HL-60 (cell line): ENCODE measurements at regions not wholly inside any gene's neighbourhood (a gene's known extent, or its start where the extent isn't known, plus 50 kb on each side); places are given as distances from the start of the nearest gene placed in this dataset.

ENCODE experiments used
- POLR2AphosphoS5 ChIP-seq: IDR thresholded peaks from 2 replicates; pipeline ENCODE4 v1.6.1; 2012; ENCODE audit warnings: low read depth
- TF ChIP-seq, protein P1 (sequence below): IDR thresholded peaks from one replicate; pipeline ENCODE4 v1.5.1; 2011; ENCODE audit warnings: low read length, control low read depth, inconsistent platforms; ENCODE audit not compliant: insufficient read depth

DNA sequence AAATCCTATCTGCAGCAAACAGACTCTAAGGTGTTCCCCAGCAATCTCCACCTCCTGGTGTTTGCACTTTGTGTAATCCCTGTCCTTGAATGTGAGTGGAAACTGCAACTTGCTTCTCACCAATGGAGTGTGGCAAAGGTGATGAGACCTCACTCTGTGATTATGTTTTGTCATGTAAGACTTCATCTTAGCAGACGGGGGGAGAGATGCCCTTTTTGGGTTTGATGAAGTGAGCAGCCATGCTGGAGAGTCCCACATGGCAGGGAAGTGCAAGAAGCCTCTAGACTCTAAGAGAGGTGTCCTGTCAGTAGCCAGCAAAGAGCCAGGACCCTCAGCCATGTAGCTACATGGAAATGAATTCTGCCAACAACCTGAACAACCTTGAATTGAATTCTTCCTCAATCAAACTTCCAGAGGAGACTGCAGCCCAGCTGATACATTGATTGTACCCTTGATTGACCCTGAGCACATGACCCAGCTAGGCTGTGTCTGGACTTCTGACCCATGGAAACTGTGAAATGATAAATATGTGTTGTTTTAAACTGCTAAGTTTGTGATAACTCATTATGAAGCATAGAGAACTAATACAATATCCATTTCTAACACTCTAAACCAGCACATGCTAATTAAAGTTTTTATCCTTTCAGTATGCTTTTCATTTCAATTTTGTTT, 71.4 kb upstream of the RASGRF1 start:
- TF ChIP-seq, protein P1, sequence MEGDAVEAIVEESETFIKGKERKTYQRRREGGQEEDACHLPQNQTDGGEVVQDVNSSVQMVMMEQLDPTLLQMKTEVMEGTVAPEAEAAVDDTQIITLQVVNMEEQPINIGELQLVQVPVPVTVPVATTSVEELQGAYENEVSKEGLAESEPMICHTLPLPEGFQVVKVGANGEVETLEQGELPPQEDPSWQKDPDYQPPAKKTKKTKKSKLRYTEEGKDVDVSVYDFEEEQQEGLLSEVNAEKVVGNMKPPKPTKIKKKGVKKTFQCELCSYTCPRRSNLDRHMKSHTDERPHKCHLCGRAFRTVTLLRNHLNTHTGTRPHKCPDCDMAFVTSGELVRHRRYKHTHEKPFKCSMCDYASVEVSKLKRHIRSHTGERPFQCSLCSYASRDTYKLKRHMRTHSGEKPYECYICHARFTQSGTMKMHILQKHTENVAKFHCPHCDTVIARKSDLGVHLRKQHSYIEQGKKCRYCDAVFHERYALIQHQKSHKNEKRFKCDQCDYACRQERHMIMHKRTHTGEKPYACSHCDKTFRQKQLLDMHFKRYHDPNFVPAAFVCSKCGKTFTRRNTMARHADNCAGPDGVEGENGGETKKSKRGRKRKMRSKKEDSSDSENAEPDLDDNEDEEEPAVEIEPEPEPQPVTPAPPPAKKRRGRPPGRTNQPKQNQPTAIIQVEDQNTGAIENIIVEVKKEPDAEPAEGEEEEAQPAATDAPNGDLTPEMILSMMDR = no peak
- no peak for TF ChIP-seq POLR2AphosphoS5
